ENCODE measurements at regions not wholly inside any gene's neighbourhood (a gene's known extent, or its start where the extent isn't known, plus 50 kb on each side); places are given as distances from the start of the nearest gene placed in this dataset.

DNA sequence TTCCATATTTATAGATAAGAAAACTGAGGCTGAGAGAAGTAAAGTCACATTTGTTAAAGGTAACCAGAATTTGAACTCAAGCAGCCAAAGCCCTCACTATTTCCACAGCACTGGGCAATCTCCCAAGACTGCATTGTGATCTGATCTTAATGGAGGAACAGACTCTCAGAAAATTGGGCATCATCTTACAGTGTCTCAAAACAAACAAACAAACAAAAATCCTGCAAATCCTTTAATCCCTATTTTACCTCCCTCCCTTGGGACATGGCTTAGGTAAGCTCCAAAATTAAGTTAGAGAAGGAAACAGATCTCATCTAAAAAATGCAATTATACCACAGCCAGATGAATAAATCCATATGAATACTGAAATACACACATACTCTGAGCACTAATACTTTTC is 57.5 kb downstream of the FHIP2A start:
- RAD21 ChIA-PET (ENCODE audit: unreplicated experiment) = interaction anchor here (1.0 to 5.4 kb wide), 6 partner anchors 9 to 421 kb away, joined by 3 to 44 read pairs (median 4); partner anchors contain the start of gene FHIP2A
- BruUV-seq (replicated peaks) = no TSS peak
- TF ChIP-seq, protein P1, sequence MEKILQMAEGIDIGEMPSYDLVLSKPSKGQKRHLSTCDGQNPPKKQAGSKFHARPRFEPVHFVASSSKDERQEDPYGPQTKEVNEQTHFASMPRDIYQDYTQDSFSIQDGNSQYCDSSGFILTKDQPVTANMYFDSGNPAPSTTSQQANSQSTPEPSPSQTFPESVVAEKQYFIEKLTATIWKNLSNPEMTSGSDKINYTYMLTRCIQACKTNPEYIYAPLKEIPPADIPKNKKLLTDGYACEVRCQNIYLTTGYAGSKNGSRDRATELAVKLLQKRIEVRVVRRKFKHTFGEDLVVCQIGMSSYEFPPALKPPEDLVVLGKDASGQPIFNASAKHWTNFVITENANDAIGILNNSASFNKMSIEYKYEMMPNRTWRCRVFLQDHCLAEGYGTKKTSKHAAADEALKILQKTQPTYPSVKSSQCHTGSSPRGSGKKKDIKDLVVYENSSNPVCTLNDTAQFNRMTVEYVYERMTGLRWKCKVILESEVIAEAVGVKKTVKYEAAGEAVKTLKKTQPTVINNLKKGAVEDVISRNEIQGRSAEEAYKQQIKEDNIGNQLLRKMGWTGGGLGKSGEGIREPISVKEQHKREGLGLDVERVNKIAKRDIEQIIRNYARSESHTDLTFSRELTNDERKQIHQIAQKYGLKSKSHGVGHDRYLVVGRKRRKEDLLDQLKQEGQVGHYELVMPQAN (conservative IDR thresholded peaks at IDR 0.05) = no peak
- TF ChIP-seq FOS (IDR thresholded peaks at IDR 0.05; ENCODE audit: borderline replicate concordance, extremely low read depth, insufficient read length) = no peak
- TF ChIP-seq, protein P2, sequence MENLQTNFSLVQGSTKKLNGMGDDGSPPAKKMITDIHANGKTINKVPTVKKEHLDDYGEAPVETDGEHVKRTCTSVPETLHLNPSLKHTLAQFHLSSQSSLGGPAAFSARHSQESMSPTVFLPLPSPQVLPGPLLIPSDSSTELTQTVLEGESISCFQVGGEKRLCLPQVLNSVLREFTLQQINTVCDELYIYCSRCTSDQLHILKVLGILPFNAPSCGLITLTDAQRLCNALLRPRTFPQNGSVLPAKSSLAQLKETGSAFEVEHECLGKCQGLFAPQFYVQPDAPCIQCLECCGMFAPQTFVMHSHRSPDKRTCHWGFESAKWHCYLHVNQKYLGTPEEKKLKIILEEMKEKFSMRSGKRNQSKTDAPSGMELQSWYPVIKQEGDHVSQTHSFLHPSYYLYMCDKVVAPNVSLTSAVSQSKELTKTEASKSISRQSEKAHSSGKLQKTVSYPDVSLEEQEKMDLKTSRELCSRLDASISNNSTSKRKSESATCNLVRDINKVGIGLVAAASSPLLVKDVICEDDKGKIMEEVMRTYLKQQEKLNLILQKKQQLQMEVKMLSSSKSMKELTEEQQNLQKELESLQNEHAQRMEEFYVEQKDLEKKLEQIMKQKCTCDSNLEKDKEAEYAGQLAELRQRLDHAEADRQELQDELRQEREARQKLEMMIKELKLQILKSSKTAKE (IDR thresholded peaks at IDR 0.05; ENCODE audit: low read depth, poor library complexity, severe bottlenecking) = no peak
- TF ChIP-seq RB1 (IDR thresholded peaks at IDR 0.05; ENCODE audit: borderline replicate concordance) = no peak
- TF ChIP-seq, protein P3, sequence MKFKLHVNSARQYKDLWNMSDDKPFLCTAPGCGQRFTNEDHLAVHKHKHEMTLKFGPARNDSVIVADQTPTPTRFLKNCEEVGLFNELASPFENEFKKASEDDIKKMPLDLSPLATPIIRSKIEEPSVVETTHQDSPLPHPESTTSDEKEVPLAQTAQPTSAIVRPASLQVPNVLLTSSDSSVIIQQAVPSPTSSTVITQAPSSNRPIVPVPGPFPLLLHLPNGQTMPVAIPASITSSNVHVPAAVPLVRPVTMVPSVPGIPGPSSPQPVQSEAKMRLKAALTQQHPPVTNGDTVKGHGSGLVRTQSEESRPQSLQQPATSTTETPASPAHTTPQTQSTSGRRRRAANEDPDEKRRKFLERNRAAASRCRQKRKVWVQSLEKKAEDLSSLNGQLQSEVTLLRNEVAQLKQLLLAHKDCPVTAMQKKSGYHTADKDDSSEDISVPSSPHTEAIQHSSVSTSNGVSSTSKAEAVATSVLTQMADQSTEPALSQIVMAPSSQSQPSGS (IDR thresholded peaks at IDR 0.05; ENCODE audit: low read length) = no peak
- TF ChIP-seq, protein P4, sequence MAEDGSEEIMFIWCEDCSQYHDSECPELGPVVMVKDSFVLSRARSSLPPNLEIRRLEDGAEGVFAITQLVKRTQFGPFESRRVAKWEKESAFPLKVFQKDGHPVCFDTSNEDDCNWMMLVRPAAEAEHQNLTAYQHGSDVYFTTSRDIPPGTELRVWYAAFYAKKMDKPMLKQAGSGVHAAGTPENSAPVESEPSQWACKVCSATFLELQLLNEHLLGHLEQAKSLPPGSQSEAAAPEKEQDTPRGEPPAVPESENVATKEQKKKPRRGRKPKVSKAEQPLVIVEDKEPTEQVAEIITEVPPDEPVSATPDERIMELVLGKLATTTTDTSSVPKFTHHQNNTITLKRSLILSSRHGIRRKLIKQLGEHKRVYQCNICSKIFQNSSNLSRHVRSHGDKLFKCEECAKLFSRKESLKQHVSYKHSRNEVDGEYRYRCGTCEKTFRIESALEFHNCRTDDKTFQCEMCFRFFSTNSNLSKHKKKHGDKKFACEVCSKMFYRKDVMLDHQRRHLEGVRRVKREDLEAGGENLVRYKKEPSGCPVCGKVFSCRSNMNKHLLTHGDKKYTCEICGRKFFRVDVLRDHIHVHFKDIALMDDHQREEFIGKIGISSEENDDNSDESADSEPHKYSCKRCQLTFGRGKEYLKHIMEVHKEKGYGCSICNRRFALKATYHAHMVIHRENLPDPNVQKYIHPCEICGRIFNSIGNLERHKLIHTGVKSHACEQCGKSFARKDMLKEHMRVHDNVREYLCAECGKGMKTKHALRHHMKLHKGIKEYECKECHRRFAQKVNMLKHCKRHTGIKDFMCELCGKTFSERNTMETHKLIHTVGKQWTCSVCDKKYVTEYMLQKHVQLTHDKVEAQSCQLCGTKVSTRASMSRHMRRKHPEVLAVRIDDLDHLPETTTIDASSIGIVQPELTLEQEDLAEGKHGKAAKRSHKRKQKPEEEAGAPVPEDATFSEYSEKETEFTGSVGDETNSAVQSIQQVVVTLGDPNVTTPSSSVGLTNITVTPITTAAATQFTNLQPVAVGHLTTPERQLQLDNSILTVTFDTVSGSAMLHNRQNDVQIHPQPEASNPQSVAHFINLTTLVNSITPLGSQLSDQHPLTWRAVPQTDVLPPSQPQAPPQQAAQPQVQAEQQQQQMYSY (CRISPR knock-in tag; IDR thresholded peaks at IDR 0.05) = no peak
- no peak for TF ChIP-seq IKZF1 (conservative IDR thresholded peaks at IDR 0.05)
- no peak for TF ChIP-seq ZNF207 (IDR thresholded peaks at IDR 0.05; ENCODE audit: borderline replicate concordance)
- TF ChIP-seq JUND (IDR thresholded peaks at IDR 0.05; ENCODE audit: low read depth, low read length) = no peak
- TF ChIP-seq MYC (IDR thresholded peaks at IDR 0.05; ENCODE audit: insufficient read depth, insufficient read length, insufficient replicate concordance, low read length, severe bottlenecking) = no peak
- TF ChIP-seq NFYA (IDR thresholded peaks at IDR 0.05; ENCODE audit: borderline replicate concordance, low read depth, low read length) = no peak
- TF ChIP-seq, protein P5, sequence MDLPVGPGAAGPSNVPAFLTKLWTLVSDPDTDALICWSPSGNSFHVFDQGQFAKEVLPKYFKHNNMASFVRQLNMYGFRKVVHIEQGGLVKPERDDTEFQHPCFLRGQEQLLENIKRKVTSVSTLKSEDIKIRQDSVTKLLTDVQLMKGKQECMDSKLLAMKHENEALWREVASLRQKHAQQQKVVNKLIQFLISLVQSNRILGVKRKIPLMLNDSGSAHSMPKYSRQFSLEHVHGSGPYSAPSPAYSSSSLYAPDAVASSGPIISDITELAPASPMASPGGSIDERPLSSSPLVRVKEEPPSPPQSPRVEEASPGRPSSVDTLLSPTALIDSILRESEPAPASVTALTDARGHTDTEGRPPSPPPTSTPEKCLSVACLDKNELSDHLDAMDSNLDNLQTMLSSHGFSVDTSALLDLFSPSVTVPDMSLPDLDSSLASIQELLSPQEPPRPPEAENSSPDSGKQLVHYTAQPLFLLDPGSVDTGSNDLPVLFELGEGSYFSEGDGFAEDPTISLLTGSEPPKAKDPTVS (IDR thresholded peaks at IDR 0.05; ENCODE audit: low read depth, low read length) = no peak
- TF ChIP-seq SREBF2 (IDR thresholded peaks at IDR 0.05; ENCODE audit: low read length) = no peak
- H3K79me2 ChIP-seq (ENCODE audit: control insufficient read depth, insufficient read depth, low read length) = no peaks in the 10 kb centered on the region
- H3K27me3 ChIP-seq (replicated peaks in 1 of 2; ENCODE audit: control insufficient read depth in 2 of 2, insufficient read depth in 2 of 2, low read length in 1 of 2) = no peaks in the 10 kb centered on the region; a peak in 1 of 4 replicates
- in situ Hi-C loops (cut with MboI) = loop anchor here (10.0 kb wide), 1 partner anchor 536 kb away; no protein-coding TSS in a partner anchor
- no peaks in the 10 kb centered on the region for H3K36me3 ChIP-seq (ENCODE audit: control insufficient read depth in 2 of 2, insufficient read depth in 2 of 2, low read length in 1 of 2)
- ATAC-seq = no peak
- SMC1A ChIA-PET (ENCODE audit: uncharacterized antibody, unreplicated experiment) = interaction anchor here (0.6 to 4.5 kb wide), 10 partner anchors 10 to 407 kb away, joined by 3 to 35 read pairs (median 4); partner anchors contain the start of genes FHIP2A and TRUB1
- no peak for FAIRE-seq
- H3K4me1 ChIP-seq (ENCODE audit: control insufficient read depth, insufficient read depth, low read length) = no peaks in the 10 kb centered on the region
- no peak for DNase-seq (ENCODE audit: low read depth, low spot score)
- H3K4me2 ChIP-seq (ENCODE audit: control insufficient read depth, insufficient read depth) = no peak overlapping the region
- CTCF ChIA-PET = interaction anchor here (0.7 to 6.5 kb wide), 38 partner anchors 7 to 575 kb away, joined by 3 to 55 read pairs (median 4); partner anchors contain the start of gene FHIP2A
- intact Hi-C loops (cut with micrococcal nuclease; ENCODE audit: unreplicated experiment) = loop anchor here (5.0 to 10.0 kb wide), 2 partner anchors 136 to 327 kb away; no protein-coding TSS in a partner anchor
- H3K27ac ChIP-seq (ENCODE audit: control insufficient read depth, insufficient read depth) = no peak overlapping the region
- no peaks in the 10 kb centered on the region for H4K20me1 ChIP-seq (ENCODE audit: control insufficient read depth, insufficient read depth)
- no peak overlapping the region for H2AFZ ChIP-seq (ENCODE audit: control insufficient read depth, low read depth, low read length)
- POLR2A ChIA-PET = interaction anchor here (0.7 to 1.8 kb wide), 2 partner anchors 44 to 53 kb away, joined by 3 to 4 read pairs; no protein-coding TSS in a partner anchor
- no peak overlapping the region for H3K4me3 ChIP-seq
- no peak overlapping the region for H3K9ac ChIP-seq (ENCODE audit: control insufficient read depth, insufficient read depth, low read length)
- H3K9me3 ChIP-seq (replicated peaks; ENCODE audit: control insufficient read depth, insufficient read depth, low read length) = no peaks in the 10 kb centered on the region
